GM12878 (cell line): ENCODE measurements at regions not wholly inside any gene's neighbourhood (a gene's known extent, or its start where the extent isn't known, plus 50 kb on each side); places are given as distances from the start of the nearest gene placed in this dataset.
"Not testable (repeated sequence)": the region's sequence is repeated elsewhere in the genome, so short reads cannot be mapped to it uniquely, and the experiment has no call there.

Experiments used
- ATAC-seq: fragments of 200-7000 bp; cut with Tn5 transposase; 3 replicates; pipeline ENCODE4 v1.9.1; 2020; ENCODE audit warnings: mild to moderate bottlenecking, moderate library complexity
- BruUV-seq: library from RNA; stranded (reverse); fragments of 400-500 nt; replicated peaks from 2 replicates; lab custom pipeline; 2021; lab: Mats Ljungman, UMichigan
- CTCF ChIA-PET: fragments of 300-600 bp; sonication (Branson Sonifier 250); formaldehyde crosslinking; extraction: SDS; loops from one replicate; lab custom pipeline; 2021; ENCODE audit warnings: inconsistent platforms; lab: Yijun Ruan, JAX
- POLR2A ChIA-PET: fragments of 350-600 bp; formaldehyde crosslinking; extraction: SDS; loops from one replicate; lab custom pipeline; 2021; ENCODE audit warnings: inconsistent platforms; lab: Charles Lee
- RAD21 ChIA-PET: fragments of 300-600 bp; sonication (Branson Sonifier 250); formaldehyde crosslinking; loops from one replicate; lab custom pipeline; 2023; ENCODE audit warnings: antibody characterized with exemption; ENCODE audit not compliant: unreplicated experiment; lab: Charles Lee
- SMC1A ChIA-PET: fragments of 300-600 bp; sonication (Branson Sonifier 250); formaldehyde crosslinking; loops from one replicate; lab custom pipeline; 2023; ENCODE audit not compliant: unreplicated experiment, uncharacterized antibody; lab: Charles Lee
- DNase-seq: peaks from one replicate; pipeline ENCODE4 v3.0.0-alpha.2; 2011; ENCODE audit warnings: low read depth, low spot score
- FAIRE-seq: peaks from 3 replicates; lab custom pipeline; 2011; peaks lifted over from hg19 to GRCh38; lab: Jason Lieb, UNC
- H2AFZ ChIP-seq: 2 replicates; pipeline ENCODE4 v1.6.0; 2011; ENCODE audit warnings: low read depth, low read length, control low read depth; ENCODE audit not compliant: control insufficient read depth
- H3K27ac ChIP-seq: 2 replicates; pipeline ENCODE4 v1.5.1; 2011; ENCODE audit warnings: control low read depth; ENCODE audit not compliant: control insufficient read depth, insufficient read depth
- H3K27me3 ChIP-seq, 2 experiments: replicated peaks in 1 of 2; 2 replicates each; pipeline versions ENCODE4 v1.6.0 to v1.6.1; 2011; ENCODE audit warnings: low read length in 1 of 2; ENCODE audit not compliant: control insufficient read depth in 2 of 2, insufficient read depth in 2 of 2
- H3K36me3 ChIP-seq, 2 experiments: 2 replicates each; pipeline ENCODE4 v1.5.1; 2011; ENCODE audit warnings: low read length in 1 of 2; ENCODE audit not compliant: control insufficient read depth in 2 of 2, insufficient read depth in 2 of 2
- H3K4me1 ChIP-seq: 2 replicates; pipeline ENCODE4 v1.6.1; 2011; ENCODE audit warnings: mild to moderate bottlenecking, low read length, moderate library complexity, mixed read lengths; ENCODE audit not compliant: control insufficient read depth, insufficient read depth
- H3K4me2 ChIP-seq: 2 replicates; pipeline ENCODE4 v1.6.0; 2011; ENCODE audit warnings: control low read depth; ENCODE audit not compliant: control insufficient read depth, insufficient read depth
- H3K4me3 ChIP-seq: fragments of 200-600 bp; sonication (generic); 2 replicates; pipeline ENCODE4 v1.5.1; 2016
- H3K79me2 ChIP-seq: 2 replicates; pipeline ENCODE4 v1.6.0; 2011; ENCODE audit warnings: low read length; ENCODE audit not compliant: control insufficient read depth, insufficient read depth
- H3K9ac ChIP-seq: 2 replicates; pipeline ENCODE4 v1.8.0; 2011; ENCODE audit warnings: low read length, control low read depth, mixed read lengths; ENCODE audit not compliant: control insufficient read depth, insufficient read depth
- H3K9me3 ChIP-seq: replicated peaks from 3 replicates; pipeline ENCODE4 v1.5.1; 2011; ENCODE audit warnings: mild to moderate bottlenecking, low read length; ENCODE audit not compliant: control insufficient read depth, insufficient read depth
- H4K20me1 ChIP-seq: 2 replicates; pipeline ENCODE4 v1.6.0; 2011; ENCODE audit not compliant: control insufficient read depth, insufficient read depth
- IKZF1 ChIP-seq: fragments of 450-650 bp; conservative IDR thresholded peaks from 2 replicates; pipeline ENCODE4 v1.6.1; 2017; ENCODE audit warnings: antibody characterized with exemption, mild to moderate bottlenecking
- ZBTB11 ChIP-seq: fragments of 450-650 bp; formaldehyde crosslinking; IDR thresholded peaks from 2 replicates; pipeline ENCODE4 v1.5.0; 2022; ENCODE audit warnings: mild to moderate bottlenecking, missing genetic modification characterization
- WGBS: methylation state at CpG from one replicate; pipeline ENCODE4 v1.1.6; 2016; ENCODE audit warnings: low lambda C conversion rate; ENCODE audit not compliant: insufficient replicate concordance, insufficient coverage; ENCODE audit errors: missing lambda C conversion rate; 5-methylcytosine and 5-hydroxymethylcytosine counted together
- in situ Hi-C: fragments of 300-500 bp; cut with MboI; formaldehyde crosslinking; loops from 9 replicates; pipeline ENCODE4 v1.14.3; 2018; ENCODE audit warnings: mixed read lengths
- intact Hi-C: fragments of 100-400 bp; cut with micrococcal nuclease; formaldehyde crosslinking; loops from one replicate; pipeline ENCODE4 v1.14.2; 2022; ENCODE audit not compliant: unreplicated experiment

GRCh38 chr2:208807756-208808155 lies 401.2 kb downstream of the PTH2R start (continued):
- TF ChIP-seq ZBTB11 (CRISPR knock-in tag) (no peak), IKZF1 (no peak)

- H3K4me1 ChIP-seq, RAD21 ChIA-PET, H3K9me3 ChIP-seq, CTCF ChIA-PET, intact Hi-C loops, H3K9ac ChIP-seq, ATAC-seq, H2AFZ ChIP-seq, in situ Hi-C loops, H3K36me3 ChIP-seq, FAIRE-seq, H3K27me3 ChIP-seq, DNase-seq, H3K4me3 ChIP-seq, H3K79me2 ChIP-seq, SMC1A ChIA-PET, BruUV-seq, H4K20me1 ChIP-seq, H3K27ac ChIP-seq, H3K4me2 ChIP-seq: not testable (repeated sequence)
- WGBS = 7% methylated on average over 8 of the region's 10 CpGs
- POLR2A ChIA-PET = interaction anchor here (0.5 kb wide), 1 partner anchor 642 kb away, joined by 4 read pairs; no protein-coding TSS in a partner anchor
These were observed 405.3 kb downstream of the PTH2R start for GRCh38 chr2:208811885-208812284.
